Karpas-422 (cell line): ENCODE measurements at regions not wholly inside any gene's neighbourhood (a gene's known extent, or its start where the extent isn't known, plus 50 kb on each side); places are given as distances from the start of the nearest gene placed in this dataset.
"Not testable (repeated sequence)": the region's sequence is repeated elsewhere in the genome, so short reads cannot be mapped to it uniquely, and the experiment has no call there.

Experiments used
- DNase-seq: peaks from one replicate; pipeline ENCODE4 v3.0.0-alpha.2; 2015
- H2AFZ ChIP-seq: fragments of 200-600 bp; sonication (generic); 2 replicates; pipeline ENCODE4 v1.6.1; 2014; ENCODE audit warnings: antibody characterized with exemption, low read length, mixed read lengths
- H3K27ac ChIP-seq: fragments of 200-600 bp; sonication (generic); 2 replicates; pipeline ENCODE4 v1.5.1; 2014; ENCODE audit warnings: mild to moderate bottlenecking, low read length, moderate library complexity
- H3K27me3 ChIP-seq: fragments of 200-600 bp; sonication (generic); 2 replicates; pipeline ENCODE4 v1.6.1; 2014; ENCODE audit warnings: low read length, mixed read lengths
- H3K36me3 ChIP-seq: fragments of 200-600 bp; sonication (generic); 2 replicates; pipeline ENCODE4 v1.6.1; 2014; ENCODE audit warnings: low read length, mixed read lengths; ENCODE audit not compliant: insufficient read depth
- H3K4me1 ChIP-seq: fragments of 200-600 bp; sonication (generic); 2 replicates; pipeline ENCODE4 v1.6.1; 2014; ENCODE audit warnings: mild to moderate bottlenecking, low read length, mixed read lengths
- H3K4me2 ChIP-seq: fragments of 200-600 bp; sonication (generic); 2 replicates; pipeline ENCODE4 v1.6.1; 2014; ENCODE audit warnings: low read length, low read depth, mild to moderate bottlenecking; ENCODE audit not compliant: poor library complexity, severe bottlenecking
- H3K4me3 ChIP-seq: fragments of 200-600 bp; sonication (generic); 2 replicates; pipeline ENCODE4 v1.5.1; 2014; ENCODE audit warnings: mild to moderate bottlenecking, antibody characterized with exemption, low read length, mixed read lengths
- H3K79me2 ChIP-seq: fragments of 200-600 bp; sonication (generic); 2 replicates; pipeline ENCODE4 v1.6.1; 2014; ENCODE audit warnings: mild to moderate bottlenecking, low read length, mixed read lengths
- H3K9ac ChIP-seq: fragments of 200-600 bp; sonication (generic); 2 replicates; pipeline ENCODE4 v1.6.0; 2014; ENCODE audit warnings: low read length
- H3K9me2 ChIP-seq: fragments of 200-600 bp; sonication (generic), shearing (Covaris generic); replicated peaks from 2 replicates; pipeline ENCODE4 v1.6.0; 2014; ENCODE audit warnings: mild to moderate bottlenecking, low read length, moderate library complexity; ENCODE audit not compliant: insufficient read depth
- H3K9me3 ChIP-seq: fragments of 300-700, 200-600 bp; sonication (generic); 2 replicates; pipeline ENCODE4 v1.6.1; 2014; ENCODE audit warnings: low read length, mixed read lengths
- H4K20me1 ChIP-seq: fragments of 200-600 bp; sonication (generic); 2 replicates; pipeline ENCODE4 v1.6.1; 2014; ENCODE audit warnings: mild to moderate bottlenecking, antibody characterized with exemption, low read length, low read depth; ENCODE audit not compliant: insufficient read depth

DNA sequence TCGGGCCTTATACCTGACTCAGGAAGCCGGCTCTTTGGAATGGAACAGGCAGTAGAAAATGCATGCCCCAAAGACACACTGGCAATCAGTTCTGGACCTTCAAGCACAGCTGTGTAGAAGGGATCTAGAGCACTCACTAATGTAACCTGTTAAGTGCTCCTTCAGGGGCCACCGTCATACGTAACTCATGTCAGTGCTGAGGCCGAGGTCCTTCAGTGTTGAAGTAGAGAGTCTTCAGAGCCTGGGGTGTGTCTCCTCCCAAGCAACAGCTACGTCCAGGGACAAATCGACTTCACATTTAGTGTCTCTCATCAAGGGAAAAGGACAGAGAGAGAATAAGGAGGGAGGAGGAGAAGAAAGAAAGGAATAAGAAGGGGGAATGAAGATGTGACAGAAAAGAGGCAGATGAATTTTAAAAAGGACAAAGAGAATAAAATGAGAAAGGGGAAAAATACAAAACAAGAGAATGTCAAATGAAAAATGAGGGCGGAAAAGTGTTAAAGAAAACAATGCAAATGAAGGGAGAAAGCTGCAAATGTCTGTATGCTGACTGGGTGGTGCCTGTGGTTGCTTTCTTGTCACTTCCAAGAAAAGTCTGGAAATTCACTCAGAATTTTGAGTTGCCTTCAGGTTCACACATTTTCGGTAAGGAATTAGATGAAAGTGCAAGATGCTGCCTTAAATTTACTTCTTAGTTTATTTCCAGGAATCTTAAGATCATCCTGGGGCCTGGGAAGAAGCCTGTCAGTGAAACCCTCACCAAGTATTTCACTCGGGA lies 989.4 kb downstream of the GRID1 start:
- H3K27me3 ChIP-seq = no peaks in the 10 kb centered on the region
- H3K9ac ChIP-seq = no peak overlapping the region
- no peaks in the 10 kb centered on the region for H3K4me1 ChIP-seq
- H3K9me3 ChIP-seq = no peaks in the 10 kb centered on the region
- no peaks in the 10 kb centered on the region for H3K9me2 ChIP-seq
- no peak for DNase-seq
- H3K36me3 ChIP-seq = no peaks in the 10 kb centered on the region
- H3K4me2 ChIP-seq = no peak overlapping the region
- no peaks in the 10 kb centered on the region for H3K79me2 ChIP-seq
- no peak overlapping the region for H3K4me3 ChIP-seq
- H3K27ac ChIP-seq = no peak overlapping the region
- H4K20me1 ChIP-seq = no peaks in the 10 kb centered on the region
- no peak overlapping the region for H2AFZ ChIP-seq

DNA sequence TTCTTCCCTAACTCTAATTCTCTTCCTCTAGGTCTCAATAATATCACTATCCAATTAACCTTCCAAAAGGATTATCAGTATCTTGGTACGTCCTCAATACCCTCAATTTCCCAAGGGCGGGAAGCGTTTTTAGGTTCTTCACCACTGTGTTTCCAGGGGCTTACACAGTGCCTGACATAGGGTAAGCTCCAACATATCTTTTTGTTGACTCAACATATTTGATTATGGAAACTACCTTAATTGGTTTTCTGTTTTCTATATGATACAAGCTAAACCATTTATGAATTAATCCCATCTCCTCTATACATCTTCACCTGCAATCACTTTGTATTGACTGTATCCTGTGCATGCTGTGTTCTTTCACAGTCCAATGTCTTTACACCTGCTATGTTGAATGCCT lies 987.3 kb downstream of the GRID1 start:
- Histone ChIP-seq H3K4me2 (no peak overlapping the region), H3K27me3 (no peaks in the 10 kb centered on the region), H3K9ac (no peak overlapping the region), H3K4me3 (no peak overlapping the region), H2AFZ (no peak overlapping the region), H3K9me3 (no peaks in the 10 kb centered on the region), H3K4me1 (no peaks in the 10 kb centered on the region), H4K20me1 (no peaks in the 10 kb centered on the region), H3K27ac (no peak overlapping the region), H3K79me2 (no peaks in the 10 kb centered on the region), H3K36me3 (no peaks in the 10 kb centered on the region), H3K9me2 (no peaks in the 10 kb centered on the region)
- no peak for DNase-seq

DNA sequence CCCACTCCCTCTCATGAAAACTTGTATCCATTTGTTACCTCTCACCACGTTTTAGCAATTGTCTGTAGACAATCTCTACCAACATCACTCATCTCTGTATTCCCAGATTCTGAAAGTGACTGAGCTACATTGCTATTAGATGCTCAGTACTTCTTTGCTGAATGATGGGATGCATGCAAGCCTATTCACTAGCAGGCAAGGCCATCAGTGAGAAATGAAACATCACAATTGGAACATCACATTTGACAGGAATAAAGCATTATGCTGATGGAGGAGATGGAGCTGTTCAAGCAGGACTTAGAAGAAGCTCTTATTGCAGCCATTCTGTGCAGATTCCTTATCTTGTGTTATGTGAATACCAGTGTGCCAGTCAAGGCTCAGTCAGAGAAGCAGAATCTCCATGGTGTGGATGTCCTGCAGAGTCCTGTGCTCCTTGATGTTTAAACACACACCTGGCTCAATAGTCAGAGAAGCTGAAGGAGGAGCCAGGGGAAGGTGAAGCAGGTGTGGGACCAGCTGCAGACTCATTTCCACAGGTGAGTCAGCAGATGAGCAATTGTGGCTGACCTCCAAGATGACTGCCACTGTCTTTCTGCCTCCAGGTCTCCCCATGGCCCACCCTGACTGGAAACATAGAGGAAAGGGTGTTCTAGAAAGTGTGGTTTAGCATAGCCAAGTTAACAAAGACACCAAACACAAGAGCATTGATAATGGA lies 965.5 kb downstream of the GRID1 start:
- Histone ChIP-seq H3K9me3 (no peaks in the 10 kb centered on the region), H3K4me2 (no peak overlapping the region), H3K27ac (no peak overlapping the region), H3K36me3 (no peaks in the 10 kb centered on the region), H3K9ac (no peak overlapping the region), H3K27me3 (no peaks in the 10 kb centered on the region), H3K79me2 (no peaks in the 10 kb centered on the region), H4K20me1 (no peaks in the 10 kb centered on the region), H3K4me3 (no peak overlapping the region), H3K9me2 (no peaks in the 10 kb centered on the region), H2AFZ (no peak overlapping the region), H3K4me1 (no peaks in the 10 kb centered on the region)
- no peak for DNase-seq

DNA sequence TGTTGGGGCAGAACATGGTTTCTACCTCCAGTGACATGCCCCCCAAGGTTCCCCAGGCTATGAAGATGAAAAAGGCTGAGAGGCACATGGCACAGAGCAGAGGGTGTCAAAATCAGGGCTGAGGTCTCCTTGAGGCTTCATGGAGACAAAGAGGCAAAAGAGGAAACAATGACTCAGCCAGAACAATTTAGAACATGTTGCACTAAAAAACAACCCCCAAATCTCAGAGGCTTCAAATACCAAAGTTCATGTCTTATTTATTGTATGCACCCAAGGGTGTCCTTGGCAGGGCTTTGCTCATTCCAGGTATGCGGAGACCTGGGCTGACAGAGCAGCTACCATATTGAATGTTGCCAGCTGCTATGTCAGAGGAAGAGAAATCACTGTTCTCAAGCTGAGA lies 964.1 kb downstream of the GRID1 start:
- no peak for DNase-seq
- H2AFZ ChIP-seq = no peak overlapping the region
- no peaks in the 10 kb centered on the region for H3K4me1 ChIP-seq
- no peaks in the 10 kb centered on the region for H3K79me2 ChIP-seq
- H3K27ac ChIP-seq = no peak overlapping the region
- H4K20me1 ChIP-seq = no peaks in the 10 kb centered on the region
- no peaks in the 10 kb centered on the region for H3K36me3 ChIP-seq
- no peaks in the 10 kb centered on the region for H3K9me2 ChIP-seq
- H3K27me3 ChIP-seq = no peaks in the 10 kb centered on the region
- no peak overlapping the region for H3K4me3 ChIP-seq
- no peaks in the 10 kb centered on the region for H3K9me3 ChIP-seq
- no peak overlapping the region for H3K4me2 ChIP-seq
- no peak overlapping the region for H3K9ac ChIP-seq

DNA sequence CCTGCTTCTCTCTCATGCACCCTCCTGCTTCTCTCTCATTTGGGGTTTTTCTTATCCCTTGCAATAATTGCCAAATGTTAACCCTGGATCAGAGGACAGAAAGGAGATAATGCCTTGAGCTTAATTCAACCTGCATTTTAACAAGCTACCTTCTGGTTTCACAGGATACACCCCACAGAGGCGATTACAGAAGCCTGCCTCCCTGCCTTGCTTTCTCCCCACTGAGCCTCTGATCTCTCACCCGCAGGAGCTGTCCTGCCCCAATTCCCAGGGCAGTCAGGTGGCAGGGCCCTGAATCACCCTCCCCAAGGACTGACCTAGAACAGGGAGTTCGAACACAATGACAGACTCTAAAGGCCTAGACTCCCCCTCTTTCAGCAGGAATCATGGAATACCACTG lies 959.5 kb downstream of the GRID1 start:
- H3K9me3 ChIP-seq = no peaks in the 10 kb centered on the region
- DNase-seq = no peak
- no peaks in the 10 kb centered on the region for H3K79me2 ChIP-seq
- no peaks in the 10 kb centered on the region for H4K20me1 ChIP-seq
- no peaks in the 10 kb centered on the region for H3K4me1 ChIP-seq
- H3K4me3 ChIP-seq = no peak overlapping the region
- H3K9me2 ChIP-seq = no peaks in the 10 kb centered on the region
- no peak overlapping the region for H3K9ac ChIP-seq
- no peak overlapping the region for H2AFZ ChIP-seq
- no peak overlapping the region for H3K4me2 ChIP-seq
- no peaks in the 10 kb centered on the region for H3K36me3 ChIP-seq
- no peaks in the 10 kb centered on the region for H3K27me3 ChIP-seq
- H3K27ac ChIP-seq = no peak overlapping the region

DNA sequence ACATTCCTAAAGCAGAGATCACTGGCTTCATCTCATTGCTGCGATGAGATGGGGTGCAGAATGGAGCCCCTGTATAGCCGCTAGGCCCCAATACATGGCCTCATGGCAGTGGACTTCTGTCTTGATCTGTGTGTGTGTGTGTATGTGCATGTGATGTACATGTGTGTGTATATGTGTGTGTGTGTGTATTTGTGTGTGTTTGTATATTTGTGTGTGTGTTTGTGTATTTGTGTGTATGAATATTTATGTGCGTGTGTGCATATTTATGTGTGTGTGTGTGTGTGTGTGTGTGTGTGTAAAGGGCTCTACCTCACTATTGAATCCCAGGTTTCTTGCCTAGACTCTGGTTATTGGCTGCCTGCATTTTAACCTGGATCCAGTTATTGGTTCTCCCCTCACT lies 958.2 kb downstream of the GRID1 start:
- Histone ChIP-seq H3K4me2 (no peak overlapping the region), H3K9me2 (no peaks in the 10 kb centered on the region), H3K79me2 (no peaks in the 10 kb centered on the region), H3K9ac (no peak overlapping the region), H3K4me3 (no peak overlapping the region), H3K36me3 (no peaks in the 10 kb centered on the region), H3K9me3 (no peaks in the 10 kb centered on the region), H4K20me1 (no peaks in the 10 kb centered on the region), H3K27me3 (no peaks in the 10 kb centered on the region), H2AFZ (no peak overlapping the region), H3K4me1 (no peaks in the 10 kb centered on the region), H3K27ac (no peak overlapping the region)
- no peak for DNase-seq

DNA sequence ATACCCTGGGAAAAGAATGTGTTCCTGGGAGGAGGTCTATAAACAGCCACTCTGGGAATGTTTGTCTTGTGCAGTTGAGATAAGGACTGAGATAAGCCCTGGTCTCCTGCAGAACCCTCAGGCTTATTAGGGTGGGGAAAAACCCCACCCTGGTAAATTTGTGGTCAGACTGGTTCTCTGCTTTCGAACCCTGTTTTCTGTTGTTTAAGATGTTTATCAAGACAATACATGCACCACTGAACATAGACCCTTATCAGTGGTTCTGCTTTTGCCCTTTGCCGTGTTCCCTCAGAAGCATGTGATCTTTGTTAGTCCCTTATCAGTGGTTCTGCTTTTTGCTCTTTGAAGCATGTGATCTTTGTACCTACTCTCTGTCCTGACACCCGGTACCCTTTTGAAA lies 956.0 kb downstream of the GRID1 start:
- not testable (repeated sequence) for H3K27me3 ChIP-seq, H3K36me3 ChIP-seq

DNA sequence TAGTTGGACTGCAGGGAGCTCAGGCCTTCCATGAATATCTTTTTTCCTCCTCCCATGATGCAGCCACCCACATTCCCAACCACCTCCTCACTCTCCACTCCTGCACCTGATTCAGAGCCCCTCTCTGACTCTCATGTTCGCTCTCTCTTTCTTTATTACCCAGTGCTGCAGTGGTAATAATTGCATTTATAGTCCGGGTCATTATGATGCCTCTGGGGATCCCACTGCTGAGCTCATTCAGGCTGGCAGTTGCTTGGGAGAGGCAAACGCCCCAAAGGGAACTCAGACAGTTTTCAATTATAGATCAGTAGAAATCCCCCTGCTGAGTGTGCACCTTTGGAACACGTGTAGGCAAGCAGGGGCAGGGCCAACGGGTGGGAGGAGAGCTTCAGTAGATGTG lies 953.0 kb downstream of the GRID1 start:
- Histone ChIP-seq H3K9me2 (no peaks in the 10 kb centered on the region), H3K27me3 (no peaks in the 10 kb centered on the region), H3K79me2 (no peaks in the 10 kb centered on the region), H3K36me3 (no peaks in the 10 kb centered on the region), H4K20me1 (no peaks in the 10 kb centered on the region), H3K9me3 (no peaks in the 10 kb centered on the region), H3K27ac (no peak overlapping the region), H3K4me2 (no peak overlapping the region), H2AFZ (no peak overlapping the region), H3K4me3 (no peak overlapping the region), H3K4me1 (no peaks in the 10 kb centered on the region), H3K9ac (no peak overlapping the region)
- no peak for DNase-seq

More for the DNA sequence above, 956.0 kb downstream of the GRID1 start:
- not testable (repeated sequence) for H3K4me3 ChIP-seq, H3K27ac ChIP-seq, H3K9me3 ChIP-seq, H3K9me2 ChIP-seq, DNase-seq, H2AFZ ChIP-seq, H3K4me2 ChIP-seq, H3K4me1 ChIP-seq, H3K79me2 ChIP-seq, H4K20me1 ChIP-seq, H3K9ac ChIP-seq
